Stimulated activated CD4-positive, alpha-beta T cell treated with anti-CD3 and anti-CD28 coated beads, TNF-alpha, amount 100 ng/mL, for 24 hours (primary cell): ENCODE measurements at regions not wholly inside any gene's neighbourhood (a gene's known extent, or its start where the extent isn't known, plus 50 kb on each side); places are given as distances from the start of the nearest gene placed in this dataset.

Experiments used
- DNase-seq, 3 experiments: peaks; one replicate each; pipeline ENCODE4 v3.0.0-alpha.2; 2020; ENCODE audit warnings: low read depth in 3 of 3

DNA sequence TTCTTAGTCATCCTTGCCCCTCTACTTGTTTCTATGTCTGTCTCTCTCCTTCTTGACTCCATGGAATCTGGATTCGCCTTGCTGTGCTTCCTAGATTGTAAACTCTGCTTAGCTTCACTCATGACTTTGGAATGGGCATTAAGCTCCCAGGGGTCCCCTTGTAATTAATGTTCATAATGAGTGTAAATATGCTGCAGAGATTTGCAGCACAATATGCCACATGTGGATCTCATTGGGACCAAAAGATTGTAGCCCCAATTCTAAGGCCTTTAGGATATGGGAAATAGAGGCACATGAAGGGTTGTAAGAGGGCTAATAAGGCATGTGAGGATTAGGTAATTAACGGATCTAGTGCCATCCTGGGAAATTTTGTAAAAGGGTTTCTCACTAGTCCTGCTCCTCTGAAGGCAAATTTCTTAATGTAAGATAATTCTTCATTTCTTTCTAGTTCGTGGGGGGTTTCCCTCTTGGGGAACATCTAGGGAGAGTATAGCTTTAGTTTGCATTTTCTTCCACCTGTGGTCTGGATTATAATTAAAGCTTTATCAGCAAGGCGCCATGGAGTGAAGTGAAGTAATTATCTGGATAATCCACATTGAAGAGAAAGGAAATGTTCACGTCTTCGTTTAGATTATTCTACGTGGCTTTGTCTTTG is 659.2 kb upstream of the PLXNA2 start:
- DNase-seq, result no peak

DNA sequence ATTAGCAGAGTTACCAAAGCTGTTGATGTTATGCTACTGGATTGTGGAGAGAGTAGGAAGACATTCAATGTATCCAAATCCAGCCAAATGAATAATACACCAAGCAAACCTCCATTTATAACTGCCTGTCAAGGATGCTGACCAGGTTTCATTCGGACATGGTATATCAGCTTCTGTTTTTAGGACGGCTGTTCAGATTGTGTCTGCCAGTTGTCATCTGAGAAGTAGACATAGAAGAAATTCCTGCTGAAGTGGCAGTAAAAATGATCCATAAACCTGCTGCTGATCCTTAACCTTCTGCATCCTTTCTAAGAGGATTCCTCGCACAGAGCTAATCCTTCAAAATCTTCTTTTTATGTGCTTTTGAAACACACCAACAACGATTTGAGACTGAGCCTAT is 663.6 kb upstream of the PLXNA2 start:
- no peak for DNase-seq

DNA sequence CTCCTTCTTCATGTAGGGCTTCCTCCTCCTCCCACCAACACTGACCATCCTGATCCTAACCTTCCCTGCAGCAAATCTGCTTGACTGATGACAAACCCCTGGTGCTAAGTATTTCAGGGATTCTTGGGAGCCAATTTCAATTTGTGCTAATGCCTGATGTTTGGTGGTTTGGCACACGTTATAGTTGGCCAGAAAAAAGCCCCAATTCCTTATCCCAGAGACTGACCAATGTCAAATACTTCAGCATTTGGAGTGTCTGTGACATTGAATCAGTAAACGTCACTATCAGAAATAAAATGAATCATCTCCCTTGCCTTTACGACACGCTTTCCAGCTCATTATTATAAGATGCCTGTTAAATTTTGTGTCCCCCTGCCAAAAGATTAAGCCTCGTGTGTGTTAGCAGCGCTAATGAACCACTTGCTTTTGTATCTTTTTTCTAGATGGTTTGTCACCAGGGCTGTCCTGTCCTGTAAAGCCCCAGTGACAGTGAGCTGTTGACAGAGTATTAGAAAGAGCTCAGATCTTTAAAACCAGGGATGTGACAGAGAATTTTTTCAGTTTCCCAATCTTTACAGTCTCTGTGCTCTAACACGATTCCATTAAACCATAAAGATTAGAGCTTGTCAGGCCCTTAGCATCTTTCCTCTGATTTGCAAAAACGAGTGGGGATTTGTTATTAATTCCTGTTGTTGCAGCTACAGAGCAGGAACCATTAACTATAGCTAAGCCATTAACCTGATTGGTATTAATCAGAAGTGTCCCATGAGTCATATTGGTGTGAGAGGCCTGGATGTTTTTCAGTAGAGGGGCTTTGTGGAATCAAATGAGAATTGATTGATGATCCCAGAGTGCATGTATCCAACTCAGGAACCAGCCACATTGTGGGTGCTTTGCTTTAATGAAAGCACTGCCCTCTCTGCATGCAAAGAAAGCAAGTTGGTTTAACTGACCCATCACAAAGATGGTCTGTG is 665.1 kb upstream of the PLXNA2 start:
- no peak for DNase-seq

DNA sequence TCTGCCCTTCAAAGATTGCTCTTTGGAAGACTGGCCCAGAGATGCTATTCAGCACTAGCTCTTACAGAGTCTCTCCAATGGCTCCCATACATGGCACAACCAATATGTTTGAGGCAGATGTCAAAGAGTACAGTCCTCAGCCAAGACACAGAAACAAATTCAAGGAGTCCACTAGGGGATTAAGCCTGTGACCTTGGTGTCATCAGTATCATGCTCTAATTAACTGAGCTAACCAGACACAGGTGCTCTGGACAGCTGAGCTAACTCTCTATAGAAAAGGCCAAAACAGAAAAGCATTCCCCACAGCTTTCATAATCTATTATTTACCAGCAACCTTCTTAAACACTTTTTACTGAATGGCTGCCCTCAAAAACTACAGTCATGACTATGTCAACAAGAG is 666.0 kb upstream of the PLXNA2 start:
- no peak for DNase-seq

DNA sequence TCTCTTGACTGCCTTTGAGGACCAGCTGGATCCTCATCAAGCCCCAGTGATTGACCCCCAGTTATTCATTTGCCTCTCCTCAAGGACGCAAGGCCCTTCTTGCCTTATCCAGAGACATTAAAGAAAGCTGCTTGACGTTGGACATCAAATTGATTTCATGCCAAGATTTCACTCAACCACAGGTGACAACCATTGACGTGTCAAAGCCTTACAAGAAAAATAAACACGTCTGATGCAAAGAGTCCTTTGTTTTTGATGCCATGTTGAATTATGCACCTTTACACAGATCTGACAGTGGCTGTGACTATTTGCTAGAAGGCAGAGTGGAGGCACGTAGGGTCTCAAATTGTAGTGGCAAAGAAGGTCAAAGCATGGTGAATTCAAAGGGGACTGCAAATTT is 666.2 kb upstream of the CAMK1G start:
- DNase-seq, result no peak

DNA sequence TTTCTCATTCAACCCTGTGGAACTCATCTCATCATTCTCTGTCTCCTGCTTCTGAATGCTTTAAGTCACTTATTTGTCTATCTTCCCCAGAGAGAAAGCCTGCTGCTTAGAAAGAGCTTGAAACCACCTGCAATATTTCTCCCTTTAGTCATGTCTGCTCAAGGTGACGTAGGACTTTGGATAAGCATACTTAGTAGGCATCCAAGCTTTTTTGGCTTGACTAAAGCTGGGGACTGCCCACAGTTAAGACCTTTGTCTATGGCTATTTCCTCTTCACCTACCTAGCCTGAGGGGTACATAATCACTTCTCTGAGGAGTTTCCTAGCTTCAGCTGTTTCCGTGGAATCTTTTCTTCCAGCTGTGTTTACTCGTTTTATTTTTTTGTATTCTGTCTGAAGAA is 665.8 kb upstream of the CAMK1G start:
- DNase-seq, result no peak

DNA sequence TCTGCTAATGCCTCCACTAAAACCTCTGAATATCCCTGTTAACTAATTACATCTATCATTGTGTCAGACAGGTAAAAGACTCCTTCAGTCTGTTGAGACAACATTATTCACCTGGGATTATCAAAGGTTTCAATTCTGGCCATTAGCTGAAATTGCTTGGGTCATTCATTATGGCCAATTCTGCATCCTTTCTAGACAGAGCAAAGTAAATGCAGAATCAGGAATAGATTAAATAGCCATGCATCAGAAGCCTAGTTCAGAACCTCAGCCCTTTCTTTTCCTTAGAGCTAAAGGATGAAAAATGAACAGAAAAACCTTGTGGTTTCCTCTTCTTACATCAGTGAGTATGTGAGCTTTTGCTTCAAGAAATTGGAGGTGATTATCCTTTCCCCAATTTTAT is 665.4 kb upstream of the CAMK1G start:
- DNase-seq, result no peak

DNA sequence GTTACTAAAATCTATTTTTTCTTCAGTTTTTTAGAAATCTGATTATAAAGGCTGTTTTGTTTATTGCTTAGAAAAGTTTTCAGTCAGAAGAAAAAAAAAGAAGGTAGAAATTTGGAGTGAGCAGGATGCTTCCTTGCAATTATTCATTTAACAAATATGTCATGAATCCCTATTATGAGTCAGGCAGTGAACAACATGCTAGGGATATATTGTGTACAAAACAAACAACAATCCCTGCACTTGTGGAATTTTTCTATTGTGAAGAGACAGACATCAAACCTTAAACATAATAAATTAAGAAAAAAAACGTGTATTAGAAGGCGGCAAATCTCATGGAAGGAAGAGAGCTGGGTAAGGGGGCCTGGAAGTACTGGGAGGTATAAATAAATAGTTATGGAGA is 664.1 kb upstream of the CAMK1G start:
- DNase-seq, result no peak

DNA sequence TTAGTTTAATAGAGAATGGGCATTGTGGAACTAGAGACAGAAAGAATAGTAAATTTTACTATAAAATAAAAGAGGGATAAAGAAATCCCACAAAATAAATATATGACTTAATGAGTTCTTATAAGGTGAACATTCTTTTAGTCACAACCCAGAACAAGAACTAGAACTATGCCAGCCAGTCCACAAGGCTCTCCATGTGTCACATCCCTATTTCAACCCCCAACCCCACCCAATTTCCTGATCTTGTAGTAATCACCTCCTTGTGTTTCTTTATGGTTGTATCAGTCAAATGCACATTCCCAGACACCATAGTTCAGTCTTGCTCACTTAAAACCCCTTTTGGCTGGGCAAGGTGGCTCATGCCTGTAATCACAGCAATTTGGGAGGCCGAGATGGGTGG is 662.3 kb upstream of the CAMK1G start:
- DNase-seq, result no peak

DNA sequence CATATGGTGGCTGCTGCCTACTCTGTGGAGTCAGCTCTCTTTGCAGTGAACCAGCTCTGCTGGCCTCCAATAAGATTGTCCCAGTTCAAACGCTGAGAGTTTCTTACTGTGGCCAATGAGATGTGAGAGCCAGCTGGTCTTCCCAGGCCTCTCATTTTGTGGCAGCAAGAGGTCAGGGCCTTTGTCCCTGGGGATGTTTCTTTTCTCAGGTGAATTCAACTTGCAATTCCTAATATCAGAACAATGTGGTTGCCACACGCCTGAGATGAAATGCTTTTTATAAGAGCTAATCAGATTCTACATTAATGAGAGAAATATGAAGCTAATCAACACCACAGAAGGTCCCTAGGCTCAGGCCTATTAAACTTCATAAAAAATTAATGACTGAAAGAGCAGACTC is 660.1 kb upstream of the CAMK1G start:
- DNase-seq, result no peak

DNA sequence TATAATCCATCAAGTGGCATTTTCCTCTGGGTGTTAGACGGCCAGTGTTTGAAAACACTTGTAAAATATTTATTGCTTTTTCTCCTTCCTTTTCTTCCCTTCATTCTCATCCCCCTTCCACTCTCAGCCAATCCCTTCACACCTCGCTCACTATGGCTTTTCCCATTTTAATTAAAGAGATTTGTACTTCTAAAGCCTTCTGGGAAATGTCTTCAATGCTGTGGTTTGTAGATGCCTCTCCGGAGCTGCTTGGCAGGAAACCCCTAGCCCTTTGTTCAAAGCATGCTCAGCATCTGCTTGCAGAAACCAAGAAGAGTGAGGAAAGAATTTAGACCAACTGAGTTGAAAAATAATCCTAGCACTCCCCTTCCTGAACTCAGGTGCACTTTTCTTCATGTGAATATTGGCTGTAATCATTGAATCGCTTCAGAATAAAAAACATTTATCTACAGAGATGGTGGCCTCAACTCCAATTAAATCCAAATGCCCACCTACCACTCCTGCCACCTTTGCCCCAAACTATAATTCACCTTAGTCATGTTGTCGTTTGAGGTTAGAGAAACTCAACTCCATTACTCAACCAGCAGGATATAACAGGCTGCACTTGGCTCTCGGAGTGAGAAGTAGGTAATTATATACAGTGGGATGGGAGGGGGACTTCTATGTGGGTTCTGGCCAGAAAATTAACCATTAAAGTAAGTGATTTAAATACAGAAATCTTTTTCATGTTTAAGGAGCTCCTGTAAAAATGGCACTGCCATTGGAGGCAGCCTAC is 659.4 kb upstream of the CAMK1G start:
- DNase-seq, result no peak

DNA sequence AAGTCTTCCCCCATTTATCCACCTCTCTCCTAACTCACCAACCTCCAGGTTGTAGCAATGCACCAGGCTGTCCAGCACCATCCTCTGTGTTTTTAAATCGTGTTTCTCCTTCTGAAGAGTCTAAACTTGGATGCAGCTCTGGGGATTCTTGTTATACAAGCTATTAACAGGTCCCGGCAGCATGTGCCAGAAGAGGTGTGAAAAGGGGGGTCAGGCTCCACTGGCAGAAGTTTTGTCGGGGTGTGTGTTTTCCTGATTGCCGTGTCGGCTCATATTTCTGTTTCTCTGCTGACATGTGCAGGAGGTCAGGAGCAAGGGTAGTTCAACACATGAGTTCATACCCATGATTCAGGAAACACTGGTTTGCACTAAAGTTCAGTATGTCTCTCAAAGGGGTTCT is 658.6 kb upstream of the CAMK1G start:
- no peak for DNase-seq

DNA sequence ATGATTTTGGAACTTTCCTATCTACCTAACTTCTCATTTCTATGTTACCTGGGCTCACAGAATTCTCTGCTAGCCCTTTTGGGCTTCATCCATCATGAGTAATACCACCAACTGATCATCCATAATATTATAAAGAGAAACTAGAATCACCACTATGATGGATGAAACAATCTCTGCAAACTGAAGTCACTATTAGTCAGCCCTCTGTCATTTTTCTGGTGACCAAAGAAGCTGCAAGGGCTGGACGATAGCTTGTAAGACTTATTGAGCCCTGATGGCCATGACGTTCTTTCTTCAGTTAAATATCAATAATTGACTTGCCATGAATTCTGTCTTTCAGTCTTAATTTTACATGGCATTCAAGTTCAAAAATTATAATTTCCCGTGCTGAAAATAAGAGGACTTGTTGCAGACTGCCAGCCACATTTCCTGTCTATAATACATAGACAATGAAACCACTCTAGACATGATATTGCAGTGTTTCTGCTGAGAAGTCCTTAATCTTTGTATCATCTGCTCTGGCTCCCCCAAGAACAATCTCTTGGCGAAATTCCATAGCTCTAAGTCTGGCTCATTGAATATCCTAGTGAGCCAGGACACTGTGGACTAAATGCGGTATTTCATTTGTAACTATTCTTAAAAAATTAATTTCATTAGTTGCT is 655.0 kb upstream of the CAMK1G start:
- no peak for DNase-seq

DNA sequence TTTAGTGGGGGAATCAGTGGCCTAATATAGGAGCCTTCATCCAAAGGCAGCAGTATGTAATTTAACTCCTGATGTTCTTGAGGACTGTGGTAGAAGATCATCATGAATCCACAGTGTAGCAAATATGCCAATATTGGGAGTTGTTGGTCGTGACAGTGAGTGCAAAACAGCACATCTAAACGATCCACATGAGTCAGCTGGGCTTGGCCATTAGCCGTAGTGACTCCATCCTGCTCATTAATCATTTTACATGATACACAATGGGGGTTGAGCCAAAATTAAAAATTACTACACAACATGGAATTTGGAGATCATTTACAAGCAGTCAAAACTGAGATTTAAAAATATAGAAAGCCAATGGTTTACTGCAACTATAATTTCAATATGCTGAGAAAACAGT is 653.9 kb upstream of the CAMK1G start:
- DNase-seq, result no peak

DNA sequence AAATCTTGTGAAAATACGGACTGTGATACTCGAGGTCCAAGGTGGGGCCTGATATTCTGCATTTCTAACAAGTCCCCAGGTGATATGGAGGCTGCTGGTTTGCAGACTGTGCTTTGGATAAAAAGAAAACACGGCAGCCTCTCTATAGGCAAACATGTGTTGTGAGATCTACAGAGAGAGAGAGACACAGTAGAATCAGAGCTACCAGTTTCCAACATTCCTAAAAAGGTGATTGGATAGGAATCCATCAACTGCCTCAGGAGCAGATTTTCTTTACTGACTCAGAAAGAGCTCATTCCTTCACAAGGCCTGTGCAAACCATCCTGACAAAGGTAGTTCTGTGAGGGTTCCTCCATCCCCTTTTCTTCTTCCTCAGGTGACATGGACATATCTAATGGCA is 651.6 kb upstream of the CAMK1G start:
- DNase-seq, result no peak

DNA sequence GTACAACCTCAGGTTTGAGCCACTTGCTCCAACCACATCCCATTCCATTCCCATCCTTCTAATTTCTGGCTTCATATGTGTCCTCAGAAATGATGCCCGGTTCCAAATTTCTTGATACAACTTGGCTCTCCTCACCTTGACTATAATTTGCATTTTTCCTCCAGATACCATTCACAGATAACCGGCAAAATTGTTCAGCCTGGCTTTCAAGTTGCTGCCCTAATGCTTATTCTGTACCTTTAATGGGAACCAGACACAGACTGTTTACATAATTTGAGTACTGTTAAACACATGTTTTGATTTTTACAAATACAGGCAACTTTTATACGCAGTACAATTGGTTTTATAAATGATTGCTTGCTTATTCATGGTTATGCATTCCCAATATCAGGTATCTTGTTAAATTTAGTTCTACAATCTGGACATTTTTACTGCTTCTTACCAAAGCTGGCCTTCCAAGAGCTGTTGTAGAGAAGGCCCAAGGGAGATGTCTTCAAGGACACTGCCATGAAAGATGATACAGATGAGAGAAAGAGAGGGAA is 649.5 kb upstream of the CAMK1G start:
- DNase-seq, result no peak

DNA sequence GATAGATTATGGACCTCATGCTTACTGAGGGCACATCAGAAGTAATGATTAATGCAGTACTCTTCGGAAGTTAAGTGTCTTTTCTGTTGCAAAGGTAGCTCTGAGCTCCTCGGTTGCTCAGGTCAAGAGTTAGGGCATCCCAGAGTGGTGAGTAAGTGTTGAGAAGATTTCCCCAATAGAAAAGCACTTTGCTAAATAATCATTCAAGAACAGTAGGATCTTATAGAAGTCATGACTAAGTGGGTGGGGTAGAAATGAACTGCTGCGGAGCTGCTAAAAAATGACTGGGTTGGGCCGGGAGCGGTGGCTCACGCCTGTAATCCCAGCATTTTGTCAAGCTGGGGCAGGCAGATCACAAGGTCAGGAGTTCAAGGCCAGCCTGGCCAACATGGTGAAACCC is 648.6 kb upstream of the CAMK1G start:
- DNase-seq, result no peak

DNA sequence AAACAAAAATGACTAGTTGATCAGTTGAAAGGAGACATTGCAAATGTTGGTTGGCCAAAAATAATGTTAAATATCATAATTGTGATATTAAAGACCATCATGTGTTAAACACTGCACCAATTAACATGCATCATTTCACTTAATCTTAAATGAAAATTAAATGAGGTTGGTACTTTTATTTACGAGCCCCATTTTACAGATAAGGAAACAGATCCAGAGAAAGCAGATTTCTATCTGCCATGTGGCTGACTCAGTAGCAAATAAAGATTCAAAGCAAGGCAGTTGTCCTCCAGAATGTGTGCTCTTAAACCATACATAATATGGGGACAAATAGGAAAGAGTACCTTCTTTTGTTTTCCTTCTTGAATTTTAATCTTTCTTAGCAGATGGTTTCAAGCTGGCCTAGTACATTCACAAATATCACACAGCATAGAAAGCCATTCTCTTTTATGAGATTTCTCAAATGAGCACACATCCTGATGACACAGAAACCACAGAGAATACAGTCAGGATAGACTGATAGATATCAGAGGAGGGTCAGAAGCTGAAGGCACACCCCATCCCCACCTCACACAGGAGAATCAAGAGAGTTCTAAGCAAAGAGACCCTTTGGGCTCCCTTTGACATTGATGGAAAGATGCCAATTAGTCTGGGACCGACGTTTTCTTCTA is 647.9 kb upstream of the CAMK1G start:
- DNase-seq, result no peak

DNA sequence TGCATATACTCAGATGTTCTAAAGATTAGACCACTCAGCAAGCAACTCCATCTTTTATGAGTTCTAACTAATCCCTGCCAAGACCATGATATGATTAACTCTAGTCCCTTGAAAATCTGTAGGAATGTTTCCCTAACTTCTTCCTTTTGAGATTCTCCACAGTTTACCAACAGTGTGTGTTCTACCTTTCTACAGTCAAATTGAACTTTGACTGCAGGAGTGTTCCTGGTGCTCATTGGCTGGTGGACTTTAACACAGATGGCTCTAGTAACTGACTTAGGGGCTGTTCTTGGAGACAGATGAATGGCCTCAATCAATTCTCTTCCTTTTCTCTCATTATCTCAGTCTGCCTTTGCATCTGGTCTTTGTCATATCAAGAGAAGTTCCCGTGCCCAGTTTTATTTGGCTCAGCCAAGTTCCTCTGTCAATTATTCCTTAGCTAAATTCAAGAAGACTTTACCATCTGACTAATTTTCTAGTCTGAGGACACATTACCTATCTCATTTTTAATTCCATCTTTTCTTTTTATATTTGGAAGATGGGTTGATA is 643.9 kb upstream of the CAMK1G start:
- DNase-seq, result no peak

DNA sequence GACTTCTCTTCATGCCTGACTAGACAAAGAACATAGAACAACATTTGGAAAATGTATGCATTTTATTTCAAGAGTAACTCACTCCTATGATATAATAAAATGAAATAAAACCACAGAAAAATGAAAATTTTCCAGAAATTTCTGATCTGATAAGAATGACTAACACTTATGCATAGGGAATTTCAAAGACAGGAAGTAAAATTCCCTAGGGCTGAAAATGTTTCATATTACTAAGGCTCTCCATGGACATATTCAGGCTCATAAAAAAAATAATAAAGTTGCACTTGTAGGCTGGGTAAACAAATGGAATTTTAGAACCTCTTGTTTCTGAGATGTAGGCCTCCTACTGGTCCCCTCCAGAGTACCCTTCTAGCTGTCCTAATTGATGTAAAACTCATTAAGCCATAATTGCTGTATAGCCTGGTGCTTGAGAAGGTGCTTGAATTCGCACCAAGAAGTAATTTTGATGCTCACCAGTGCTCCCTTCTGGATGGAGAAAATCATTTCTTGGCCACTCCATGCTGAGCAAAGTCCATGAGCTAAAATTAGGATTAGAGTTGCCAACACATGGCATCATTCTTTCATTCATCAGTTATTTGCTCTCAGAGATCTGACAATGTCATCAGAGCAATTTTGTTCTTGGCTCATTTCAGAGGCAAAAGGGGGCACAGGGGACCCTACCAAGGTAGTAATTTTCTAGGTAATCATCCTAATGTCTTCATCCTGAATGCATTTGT is 641.0 kb upstream of the CAMK1G start:
- DNase-seq, result no peak
